Keratinocyte (primary cell): ENCODE measurements at regions not wholly inside any gene's neighbourhood (a gene's known extent, or its start where the extent isn't known, plus 50 kb on each side); places are given as distances from the start of the nearest gene placed in this dataset.

Source experiments
- CTCF ChIP-seq, 3 experiments: IDR thresholded peaks in 1 of 3; conservative IDR thresholded peaks in 1 of 3; optimal IDR thresholded peaks in 1 of 3; 2 replicates in 2 of 3; 3 replicates in 1 of 3; pipeline versions ENCODE3 to v1.5.1; 2011; ENCODE audit warnings: low read length in 3 of 3, mild to moderate bottlenecking in 3 of 3, moderate library complexity in 2 of 3, control low read depth in 1 of 3, inconsistent platforms in 1 of 3; ENCODE audit not compliant: insufficient read depth in 2 of 3; ENCODE audit errors: extremely low read depth in 1 of 3
- EZH2 ChIP-seq: IDR thresholded peaks from one replicate; pipeline ENCODE4 v1.6.1; 2012; ENCODE audit warnings: inconsistent platforms, mild to moderate bottlenecking, low read length, moderate library complexity

DNA sequence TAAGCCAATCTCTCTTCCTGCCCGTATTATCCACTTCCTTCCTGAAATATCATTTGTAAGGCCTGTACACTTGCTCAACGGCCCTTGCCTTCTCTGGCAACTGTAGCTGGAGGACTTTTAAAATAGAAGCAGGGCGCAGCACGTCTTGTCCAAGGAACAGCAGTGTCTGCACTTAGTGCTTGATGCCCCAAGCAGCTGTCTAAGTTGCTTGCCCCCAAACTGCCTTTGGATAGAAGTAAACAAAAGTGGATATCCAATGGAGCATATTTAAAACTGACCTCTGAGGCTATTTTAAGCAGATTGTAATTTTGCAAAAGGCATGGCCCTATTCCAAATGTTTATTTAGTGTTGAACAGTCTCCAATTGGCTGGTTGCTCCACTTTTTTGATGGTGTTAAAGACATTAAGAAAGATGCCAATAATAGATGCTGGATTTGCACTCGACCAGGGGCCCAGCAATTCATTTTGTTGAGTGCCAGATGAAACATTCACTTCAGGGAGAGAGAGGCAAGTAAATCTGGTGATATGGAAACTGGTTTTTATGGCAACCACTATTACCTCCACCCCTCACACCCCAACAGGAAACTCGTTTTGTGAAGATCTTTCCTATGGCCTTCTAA lies 526.8 kb upstream of the TBL1XR1 start:
- TF ChIP-seq CTCF (optimal IDR thresholded peaks at IDR 0.05 in 1 of 3, IDR thresholded peaks at IDR 0.05 in 1 of 3, conservative IDR thresholded peaks at IDR 0.05 in 1 of 3; ENCODE audit: extremely low read depth in 1 of 3, insufficient read depth in 2 of 3, low read length in 3 of 3) (no peak), EZH2 (no peak)
